HG02763 (cell line): ENCODE measurements at regions not wholly inside any gene's neighbourhood (a gene's known extent, or its start where the extent isn't known, plus 50 kb on each side); places are given as distances from the start of the nearest gene placed in this dataset.
"Not testable (repeated sequence)": the region's sequence is repeated elsewhere in the genome, so short reads cannot be mapped to it uniquely, and the experiment has no call there.

Experiments
- ATAC-seq: cut with Tn5 transposase; IDR thresholded peaks from one replicate; pipeline ENCODE4 v1.9.1; 2021; ENCODE audit warnings: mild to moderate bottlenecking, moderate library complexity; ENCODE audit not compliant: unreplicated experiment

- ATAC-seq, result no peak
Observed at GRCh38 chr12:73656375-73656774, 881.3 kb upstream of the ATXN7L3B start.

GRCh38 chr12:73659802-73660201 is 877.8 kb upstream of the ATXN7L3B start:
- ATAC-seq, result no peak

DNA sequence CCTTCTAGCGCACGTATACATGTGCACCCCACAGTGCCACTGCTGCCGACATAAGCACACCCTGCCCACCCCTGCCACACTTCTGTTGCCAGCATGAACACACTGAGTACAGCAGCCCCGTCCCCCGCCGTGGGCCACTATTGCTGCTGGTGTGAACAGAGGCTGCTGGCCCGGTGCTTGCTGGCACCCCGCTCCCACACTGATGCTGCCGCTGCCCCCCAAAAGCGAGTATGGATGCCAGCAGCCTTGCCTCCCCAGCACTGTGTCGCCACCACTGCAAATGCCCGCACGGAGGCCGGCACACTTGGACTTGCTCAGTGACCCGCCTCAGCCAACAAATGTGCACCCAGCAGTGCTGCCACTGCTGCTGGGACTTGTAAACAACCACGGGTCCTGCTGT is 872.4 kb upstream of the ATXN7L3B start:
- ATAC-seq, result no peak

DNA sequence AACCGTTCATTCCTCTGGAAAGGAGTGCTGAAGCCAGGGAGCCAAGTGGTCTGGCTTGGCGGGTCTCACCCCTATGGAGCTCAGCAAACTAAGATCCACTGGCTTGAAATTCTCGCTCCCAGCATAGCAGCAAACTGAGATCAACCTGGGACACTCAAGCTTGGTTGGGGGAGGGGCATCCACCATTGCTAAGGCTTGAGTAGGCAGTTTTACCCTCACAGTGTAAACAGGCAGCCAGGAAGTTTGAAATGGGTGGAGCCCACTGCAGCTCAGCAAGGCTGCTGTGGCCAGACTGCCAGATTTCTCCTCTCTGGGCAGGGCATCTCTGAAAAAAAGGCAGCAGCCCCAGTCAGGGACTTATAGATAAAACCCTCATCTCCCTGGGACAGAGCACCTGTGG is 866.1 kb upstream of the ATXN7L3B start:
- ATAC-seq, result not testable (repeated sequence)

- ATAC-seq, result no peak
Observed at GRCh38 chr12:73677520-73678291, 859.9 kb upstream of the ATXN7L3B start.

DNA sequence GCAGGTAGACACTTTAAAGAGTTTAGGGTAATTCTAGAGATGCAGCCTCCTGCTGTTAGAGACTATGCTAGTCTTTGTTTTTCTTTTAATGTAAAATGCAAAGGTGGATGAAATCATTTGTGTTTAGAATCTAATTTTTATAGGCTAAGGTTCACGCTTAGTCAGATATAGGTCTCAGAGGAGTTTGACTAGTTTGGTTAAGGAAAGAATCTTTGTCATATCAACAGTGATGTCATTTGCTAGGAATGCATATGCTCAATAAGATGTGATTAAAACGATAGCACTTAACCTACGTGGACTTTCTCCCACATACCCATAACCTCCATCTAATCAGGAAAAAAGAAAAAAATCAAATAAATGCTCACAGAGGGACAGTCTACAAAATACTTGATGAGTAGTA is 859.3 kb upstream of the ATXN7L3B start:
- no peak for ATAC-seq

- no peak for ATAC-seq
Observed at GRCh38 chr12:73699318-73699717, 838.3 kb upstream of the ATXN7L3B start.

- ATAC-seq, result no peak
Observed at GRCh38 chr12:73714655-73715054, 823.0 kb upstream of the ATXN7L3B start.

GRCh38 chr12:73716143-73716542 is 821.5 kb upstream of the ATXN7L3B start:
- not testable (repeated sequence) for ATAC-seq

GRCh38 chr12:73719223-73719622 is 818.4 kb upstream of the ATXN7L3B start:
- ATAC-seq, result no peak

DNA sequence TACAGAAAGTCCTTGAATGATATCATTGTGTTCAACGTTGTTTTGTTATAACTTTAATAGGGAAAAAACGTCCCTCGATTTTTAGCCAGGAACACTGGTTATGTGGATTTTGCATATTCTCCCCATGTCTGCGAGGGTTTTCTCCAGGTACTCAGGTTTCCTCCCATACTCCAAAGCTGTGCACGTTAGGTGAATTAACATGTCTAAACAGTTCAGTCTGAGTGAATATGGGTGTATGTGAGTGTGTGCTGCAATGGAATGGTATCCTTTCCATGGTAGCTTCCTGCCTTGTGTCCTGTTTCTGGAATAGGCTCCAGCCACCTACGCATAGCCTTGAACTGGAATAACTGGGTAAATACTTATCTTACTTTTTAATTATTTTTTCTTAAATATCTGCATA is 810.8 kb upstream of the ATXN7L3B start:
- ATAC-seq, result no peak

- no peak for ATAC-seq
Observed at GRCh38 chr12:73731658-73732057, 806.0 kb upstream of the ATXN7L3B start.

GRCh38 chr12:73769337-73769736 is 768.3 kb upstream of the ATXN7L3B start:
- ATAC-seq, result no peak

DNA sequence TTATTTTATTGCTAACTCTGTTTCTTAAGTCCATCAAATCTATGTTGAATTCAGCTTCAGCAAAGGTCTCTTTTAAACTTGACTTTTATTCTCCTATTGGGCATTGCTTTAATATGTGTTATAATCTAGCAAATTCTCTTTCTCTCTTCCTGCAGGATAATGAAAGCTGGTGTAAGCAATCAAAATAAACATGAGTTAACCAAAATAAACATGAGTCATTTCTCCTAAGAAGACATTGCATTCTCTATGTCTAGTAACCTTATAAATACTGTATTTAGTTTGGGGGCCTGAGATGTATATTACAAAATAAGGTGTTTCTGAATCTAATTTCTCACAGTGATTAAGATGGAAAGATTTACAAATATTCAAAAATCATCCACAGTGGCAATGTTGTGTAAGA is 739.1 kb upstream of the ATXN7L3B start:
- no peak for ATAC-seq

DNA sequence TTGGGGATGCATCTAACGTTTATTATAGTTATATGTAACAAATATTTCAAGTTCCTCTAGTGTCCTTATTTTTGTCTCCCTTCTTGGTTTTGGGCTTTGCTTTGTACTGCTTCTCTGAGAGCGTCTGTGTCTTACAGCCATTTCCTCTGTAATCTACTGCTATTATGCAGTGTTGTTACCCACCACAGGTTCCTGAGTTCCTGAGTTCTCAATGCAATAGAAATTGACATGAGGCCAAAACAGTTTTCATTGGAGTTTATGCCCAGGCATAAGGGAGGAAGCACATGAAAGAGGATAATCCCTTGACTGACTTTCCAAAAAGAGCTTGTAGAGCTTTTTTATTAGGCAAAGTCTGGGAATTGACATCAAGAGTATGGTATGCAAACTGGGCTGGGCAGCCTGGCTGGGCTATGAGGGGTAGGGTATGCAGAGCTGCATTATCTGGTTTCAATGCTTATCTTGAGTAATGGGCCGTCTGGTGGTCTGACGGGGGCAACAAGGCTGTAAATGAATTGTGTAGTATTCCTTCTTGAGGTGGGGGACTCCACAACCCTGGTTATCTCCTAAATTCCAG is 722.5 kb upstream of the ATXN7L3B start:
- no peak for ATAC-seq

DNA sequence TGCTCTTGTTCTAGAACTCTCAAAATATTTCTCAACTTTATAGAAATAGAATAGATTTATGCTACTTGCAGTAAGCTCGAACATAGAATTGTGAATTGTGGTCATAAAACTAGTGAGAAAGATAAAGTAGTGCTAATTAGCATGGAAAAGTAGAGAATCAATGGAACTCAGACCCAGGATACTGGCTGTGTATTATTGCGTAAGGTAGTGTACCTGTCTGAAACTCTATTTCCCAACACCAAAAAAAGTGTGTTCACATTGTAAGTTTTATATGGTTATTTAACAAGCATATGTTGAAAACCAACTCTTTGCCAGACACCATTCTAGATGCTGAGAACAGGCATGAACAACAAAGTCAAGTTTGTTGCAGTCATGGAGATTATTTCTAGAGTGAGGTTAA is 720.5 kb upstream of the ATXN7L3B start:
- no peak for ATAC-seq

DNA sequence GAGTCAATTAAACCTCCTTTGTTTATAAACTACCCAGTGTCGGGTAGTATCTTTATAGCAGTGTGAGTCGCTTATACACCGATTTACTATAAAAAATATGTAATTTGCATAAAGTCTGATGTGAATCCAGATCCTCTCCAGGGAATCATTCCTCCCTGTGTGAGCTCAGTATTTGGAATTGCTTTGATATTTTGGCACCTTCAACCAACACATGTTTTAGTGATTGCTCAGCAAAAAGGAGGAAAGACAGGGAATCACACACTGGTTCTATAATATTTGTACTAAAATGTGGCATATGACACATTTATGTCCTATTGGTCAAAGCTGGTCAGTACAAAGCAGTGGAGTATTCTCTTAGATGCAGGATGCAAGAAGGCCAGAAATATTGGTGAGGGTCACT is 703.9 kb upstream of the ATXN7L3B start:
- ATAC-seq, result no peak

- ATAC-seq, result no peak
Observed at GRCh38 chr12:73841963-73842362, 695.7 kb upstream of the ATXN7L3B start.

- no peak for ATAC-seq
Observed at GRCh38 chr12:73863546-73863945, 674.1 kb upstream of the ATXN7L3B start.

DNA sequence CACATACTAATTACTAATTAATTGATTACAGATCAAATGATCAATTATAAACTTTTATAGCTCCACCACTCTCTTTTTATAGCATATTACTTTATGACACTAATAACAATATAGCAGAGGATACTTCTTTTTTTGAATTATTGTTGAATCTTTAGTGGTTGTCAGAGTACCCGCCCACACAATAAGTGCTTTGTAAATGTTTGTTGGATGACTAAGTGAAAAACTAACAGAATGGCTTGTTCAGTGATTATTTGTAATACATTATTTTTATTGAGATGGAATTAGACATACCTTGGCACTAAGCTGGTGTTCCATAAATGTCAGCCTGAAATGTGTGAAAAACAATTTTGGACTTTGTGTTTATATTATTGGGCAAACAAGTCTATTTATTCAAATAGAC is 670.5 kb upstream of the ATXN7L3B start:
- ATAC-seq, result no peak

DNA sequence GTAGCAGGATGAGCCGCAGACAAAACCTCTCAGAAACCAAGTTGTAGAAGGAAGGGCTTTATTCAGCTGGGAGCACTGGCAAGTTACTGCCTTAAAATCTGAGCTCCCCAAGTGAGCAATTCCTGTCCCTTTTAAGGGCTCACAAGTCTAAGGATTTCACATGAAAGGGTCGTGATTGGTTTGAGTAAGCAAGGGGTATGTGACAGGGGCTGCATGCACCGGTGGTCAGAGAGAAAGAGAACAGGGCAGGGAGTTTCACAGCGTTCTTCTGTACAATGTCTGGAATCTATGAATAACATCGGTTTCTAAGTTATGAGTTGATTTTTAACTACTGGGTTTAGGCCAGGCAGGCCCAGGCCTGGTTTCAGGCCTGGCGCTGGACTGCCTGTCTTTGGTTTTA is 660.3 kb upstream of the ATXN7L3B start:
- ATAC-seq, result not testable (repeated sequence)

- ATAC-seq, result no peak
Observed at GRCh38 chr12:73892201-73892600, 645.4 kb upstream of the ATXN7L3B start.

- ATAC-seq, result no peak
Observed at GRCh38 chr12:73898645-73899044, 639.0 kb upstream of the ATXN7L3B start.
